ENCODE measurements at regions not wholly inside any gene's neighbourhood (a gene's known extent, or its start where the extent isn't known, plus 50 kb on each side); places are given as distances from the start of the nearest gene placed in this dataset.

DNA sequence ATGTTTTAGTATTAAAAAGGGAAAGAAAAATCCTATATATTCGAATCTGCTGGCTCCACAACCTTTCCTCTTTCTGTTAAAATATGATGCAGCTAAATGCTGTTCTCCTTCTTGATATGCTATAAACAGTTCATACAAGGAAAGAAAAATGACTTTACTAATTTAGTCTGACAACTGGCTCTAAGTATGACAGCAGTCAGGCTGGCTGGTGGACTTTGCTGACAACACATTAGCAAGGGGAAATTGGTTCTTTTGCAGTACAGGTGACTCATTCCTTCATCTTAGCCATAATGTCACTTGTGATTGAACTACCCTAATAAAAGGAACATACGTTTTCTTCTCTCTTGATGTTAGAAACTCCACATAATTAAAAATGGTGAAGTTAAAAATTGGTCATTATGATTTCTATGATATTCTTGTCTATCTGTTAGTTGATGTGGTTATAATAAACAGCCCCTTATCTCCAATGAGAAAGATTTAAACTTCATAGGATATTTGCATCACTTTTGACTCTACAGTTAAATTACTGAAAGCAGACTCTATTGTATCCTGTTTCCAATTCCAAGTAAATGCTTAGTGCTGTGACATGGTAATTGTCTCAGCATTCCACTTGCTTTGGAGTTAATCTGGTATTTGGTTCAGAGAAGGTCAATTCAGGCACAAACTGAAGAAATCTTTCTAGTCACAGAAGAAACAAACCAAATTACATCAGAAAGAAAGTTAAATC, 315.3 kb upstream of the GULP1 start:
- TF ChIP-seq, protein P1, sequence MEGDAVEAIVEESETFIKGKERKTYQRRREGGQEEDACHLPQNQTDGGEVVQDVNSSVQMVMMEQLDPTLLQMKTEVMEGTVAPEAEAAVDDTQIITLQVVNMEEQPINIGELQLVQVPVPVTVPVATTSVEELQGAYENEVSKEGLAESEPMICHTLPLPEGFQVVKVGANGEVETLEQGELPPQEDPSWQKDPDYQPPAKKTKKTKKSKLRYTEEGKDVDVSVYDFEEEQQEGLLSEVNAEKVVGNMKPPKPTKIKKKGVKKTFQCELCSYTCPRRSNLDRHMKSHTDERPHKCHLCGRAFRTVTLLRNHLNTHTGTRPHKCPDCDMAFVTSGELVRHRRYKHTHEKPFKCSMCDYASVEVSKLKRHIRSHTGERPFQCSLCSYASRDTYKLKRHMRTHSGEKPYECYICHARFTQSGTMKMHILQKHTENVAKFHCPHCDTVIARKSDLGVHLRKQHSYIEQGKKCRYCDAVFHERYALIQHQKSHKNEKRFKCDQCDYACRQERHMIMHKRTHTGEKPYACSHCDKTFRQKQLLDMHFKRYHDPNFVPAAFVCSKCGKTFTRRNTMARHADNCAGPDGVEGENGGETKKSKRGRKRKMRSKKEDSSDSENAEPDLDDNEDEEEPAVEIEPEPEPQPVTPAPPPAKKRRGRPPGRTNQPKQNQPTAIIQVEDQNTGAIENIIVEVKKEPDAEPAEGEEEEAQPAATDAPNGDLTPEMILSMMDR (IDR thresholded peaks at IDR 0.05 in 4 of 5, conservative IDR thresholded peaks at IDR 0.05 in 1 of 5): no peak
- TF ChIP-seq POLR2A (IDR thresholded peaks at IDR 0.05): no peak

Measured in gastrocnemius medialis (tissue), 4 donors.